ENCODE measurements at regions not wholly inside any gene's neighbourhood (a gene's known extent, or its start where the extent isn't known, plus 50 kb on each side); places are given as distances from the start of the nearest gene placed in this dataset.

DNA sequence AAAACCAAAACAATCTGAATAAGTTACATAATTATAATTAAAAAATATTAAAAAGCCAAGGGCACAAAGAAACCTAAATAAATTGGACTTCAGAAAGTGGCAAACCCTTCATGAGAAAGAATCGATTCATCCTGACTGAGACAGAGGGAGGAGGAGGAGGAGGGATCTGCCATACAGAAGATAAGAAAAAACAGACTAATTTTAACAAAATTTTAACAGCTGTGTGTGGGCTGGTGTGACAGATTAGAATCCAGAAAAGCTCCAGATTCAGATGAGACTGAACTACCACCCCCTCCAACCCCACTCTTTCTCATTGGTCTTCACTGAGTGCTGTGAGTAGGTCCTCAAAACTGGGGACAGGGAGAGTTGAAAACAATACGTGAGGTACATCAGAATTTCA, 111.5 kb upstream of the HTR2A start:
- Histone ChIP-seq H3K9me3 (no peaks in the 10 kb centered on the region), H3K27me3 (peaks cover 0 to 12% (median 0%) of the 10 kb centered on the region in 9 donors), H3K27ac (no peak overlapping the region), H3K4me3 (no peak overlapping the region), H3K36me3 (no peaks in the 10 kb centered on the region), H3K4me1 (no peaks in the 10 kb centered on the region)
- no peak for DNase-seq
- intact Hi-C loops (cut with DNase I), result no loop called here
- TF ChIP-seq CTCF (IDR thresholded peaks at IDR 0.05) (no peak), POLR2A (IDR thresholded peaks at IDR 0.05) (no peak)
- WGBS, 4 donors, result 66 to 78% (median 71%) methylated on average over 2 of the region's 2 CpGs
- ATAC-seq, result no peak

GRCh38 chr13:47005756-47006414, 109.0 kb upstream of the HTR2A start:
- TF ChIP-seq POLR2A (IDR thresholded peaks at IDR 0.05) (no peak), CTCF (IDR thresholded peaks at IDR 0.05) (no peak)
- Histone ChIP-seq H3K27me3 (peaks cover 0 to 12% (median 0%) of the 10 kb centered on the region in 9 donors), H3K4me1 (no peaks in the 10 kb centered on the region), H3K4me3 (no peak overlapping the region), H3K9me3 (no peaks in the 10 kb centered on the region), H3K27ac (no peak overlapping the region), H3K36me3 (no peaks in the 10 kb centered on the region)
- ATAC-seq (no peak), DNase-seq (no peak)
- WGBS, 4 donors, result 90 to 93% (median 91%) methylated on average over 2 of the region's 2 CpGs
- intact Hi-C loops (cut with DNase I), result no loop called here

DNA sequence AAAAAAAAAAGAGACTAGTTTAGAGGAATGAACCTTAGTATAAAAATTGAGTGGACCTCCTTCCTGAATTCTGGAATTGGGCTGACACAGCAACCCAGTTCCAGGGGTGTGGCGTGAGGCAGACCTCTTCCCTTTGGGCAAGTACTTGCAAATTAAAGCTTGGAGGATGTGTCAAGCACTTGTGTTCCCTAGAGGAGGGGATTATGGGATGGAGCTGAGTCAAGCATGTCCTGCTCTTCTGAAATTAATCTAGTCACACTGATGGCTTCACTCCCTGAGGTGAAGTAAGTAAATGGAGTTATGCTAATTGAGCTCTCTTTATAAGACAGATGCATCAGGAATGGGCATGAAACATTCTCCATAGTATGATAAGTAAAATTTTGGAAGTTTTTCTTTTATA, 107.7 kb upstream of the HTR2A start:
- ATAC-seq, result no peak
- H3K27me3 ChIP-seq, result peaks cover 0 to 12% (median 0%) of the 10 kb centered on the region in 9 donors

GRCh38 chr13:47004027-47004426, 107.2 kb upstream of the HTR2A start:
- Histone ChIP-seq H3K36me3 (no peaks in the 10 kb centered on the region), H3K27me3 (peaks cover 0 to 12% (median 0%) of the 10 kb centered on the region in 9 donors), H3K9me3 (no peaks in the 10 kb centered on the region), H3K4me1 (no peaks in the 10 kb centered on the region), H3K4me3 (no peak overlapping the region), H3K27ac (no peak overlapping the region)
- 51 to 55% (median 51%) methylated on average over 2 of the region's 2 CpGs for WGBS, 4 donors
- no peak for TF ChIP-seq POLR2A (IDR thresholded peaks at IDR 0.05)
- TF ChIP-seq CTCF (IDR thresholded peaks at IDR 0.05), result no peak
- DNase-seq (no peak), ATAC-seq (no peak)
- intact Hi-C loops (cut with DNase I), result no loop called here

More for the DNA sequence above, 107.7 kb upstream of the HTR2A start:
- H3K4me1 ChIP-seq, result no peaks in the 10 kb centered on the region
- intact Hi-C loops (cut with DNase I), result no loop called here
- no peaks in the 10 kb centered on the region for H3K9me3 ChIP-seq
- no peak for DNase-seq
- WGBS, 4 donors, result 73 to 85% (median 79%) methylated on average over 1 of the region's 1 CpG
- no peak overlapping the region for H3K4me3 ChIP-seq
- no peak overlapping the region for H3K27ac ChIP-seq
- no peaks in the 10 kb centered on the region for H3K36me3 ChIP-seq
- TF ChIP-seq POLR2A (IDR thresholded peaks at IDR 0.05), result no peak
- no peak for TF ChIP-seq CTCF (IDR thresholded peaks at IDR 0.05)

Data from heart left ventricle (tissue), 16 donors.